ENCODE measurements at regions not wholly inside any gene's neighbourhood (a gene's known extent, or its start where the extent isn't known, plus 50 kb on each side); places are given as distances from the start of the nearest gene placed in this dataset.

DNA sequence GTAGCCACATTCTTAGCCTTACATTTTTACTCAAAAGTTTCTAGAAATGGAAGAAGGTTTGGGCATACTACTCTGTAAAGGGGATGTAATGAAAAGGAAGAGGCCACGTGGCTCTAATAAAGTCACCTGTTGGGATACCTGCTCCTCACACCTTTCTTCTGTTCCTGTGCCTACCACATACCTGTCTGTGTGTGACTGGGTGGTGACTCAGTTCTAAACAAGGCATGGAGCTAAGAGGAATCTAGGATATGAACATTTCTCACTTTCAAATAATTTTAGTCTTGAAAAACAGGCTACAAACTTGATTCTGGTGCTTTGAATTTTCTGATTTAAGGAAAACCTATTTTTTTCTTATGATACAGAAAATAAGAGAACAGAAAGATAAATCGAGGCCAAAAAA, 363.6 kb downstream of the RFPL4B start:
- no peak overlapping the region for H3K9ac ChIP-seq (ENCODE audit: low read depth in 1 of 2, low read length in 2 of 2)
- TF ChIP-seq TAF1 (conservative IDR thresholded peaks at IDR 0.05) (no peak), GABPA (IDR thresholded peaks at IDR 0.05 in 1 of 2, conservative IDR thresholded peaks at IDR 0.05 in 1 of 2) (no peak), RAD21 (IDR thresholded peaks at IDR 0.05) (no peak), SP1 (IDR thresholded peaks at IDR 0.05) (no peak), NR2F2 (IDR thresholded peaks at IDR 0.05) (no peak), FOXA1 (IDR thresholded peaks at IDR 0.05) (no peak), EGR1 (IDR thresholded peaks at IDR 0.05; ENCODE audit: low read depth in 2 of 2) (no peak), HNF4G (IDR thresholded peaks at IDR 0.05) (no peak), FOXA2 (IDR thresholded peaks at IDR 0.05) (no peak)
- TF ChIP-seq, protein P1, sequence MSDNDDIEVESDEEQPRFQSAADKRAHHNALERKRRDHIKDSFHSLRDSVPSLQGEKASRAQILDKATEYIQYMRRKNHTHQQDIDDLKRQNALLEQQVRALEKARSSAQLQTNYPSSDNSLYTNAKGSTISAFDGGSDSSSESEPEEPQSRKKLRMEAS (IDR thresholded peaks at IDR 0.05), result no peak
- TF ChIP-seq, protein P2, sequence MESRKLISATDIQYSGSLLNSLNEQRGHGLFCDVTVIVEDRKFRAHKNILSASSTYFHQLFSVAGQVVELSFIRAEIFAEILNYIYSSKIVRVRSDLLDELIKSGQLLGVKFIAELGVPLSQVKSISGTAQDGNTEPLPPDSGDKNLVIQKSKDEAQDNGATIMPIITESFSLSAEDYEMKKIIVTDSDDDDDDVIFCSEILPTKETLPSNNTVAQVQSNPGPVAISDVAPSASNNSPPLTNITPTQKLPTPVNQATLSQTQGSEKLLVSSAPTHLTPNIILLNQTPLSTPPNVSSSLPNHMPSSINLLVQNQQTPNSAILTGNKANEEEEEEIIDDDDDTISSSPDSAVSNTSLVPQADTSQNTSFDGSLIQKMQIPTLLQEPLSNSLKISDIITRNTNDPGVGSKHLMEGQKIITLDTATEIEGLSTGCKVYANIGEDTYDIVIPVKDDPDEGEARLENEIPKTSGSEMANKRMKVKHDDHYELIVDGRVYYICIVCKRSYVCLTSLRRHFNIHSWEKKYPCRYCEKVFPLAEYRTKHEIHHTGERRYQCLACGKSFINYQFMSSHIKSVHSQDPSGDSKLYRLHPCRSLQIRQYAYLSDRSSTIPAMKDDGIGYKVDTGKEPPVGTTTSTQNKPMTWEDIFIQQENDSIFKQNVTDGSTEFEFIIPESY (IDR thresholded peaks at IDR 0.05), result no peak
- TF ChIP-seq, protein P3, sequence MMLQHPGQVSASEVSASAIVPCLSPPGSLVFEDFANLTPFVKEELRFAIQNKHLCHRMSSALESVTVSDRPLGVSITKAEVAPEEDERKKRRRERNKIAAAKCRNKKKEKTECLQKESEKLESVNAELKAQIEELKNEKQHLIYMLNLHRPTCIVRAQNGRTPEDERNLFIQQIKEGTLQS (IDR thresholded peaks at IDR 0.05), result no peak
- TF ChIP-seq, protein P4, sequence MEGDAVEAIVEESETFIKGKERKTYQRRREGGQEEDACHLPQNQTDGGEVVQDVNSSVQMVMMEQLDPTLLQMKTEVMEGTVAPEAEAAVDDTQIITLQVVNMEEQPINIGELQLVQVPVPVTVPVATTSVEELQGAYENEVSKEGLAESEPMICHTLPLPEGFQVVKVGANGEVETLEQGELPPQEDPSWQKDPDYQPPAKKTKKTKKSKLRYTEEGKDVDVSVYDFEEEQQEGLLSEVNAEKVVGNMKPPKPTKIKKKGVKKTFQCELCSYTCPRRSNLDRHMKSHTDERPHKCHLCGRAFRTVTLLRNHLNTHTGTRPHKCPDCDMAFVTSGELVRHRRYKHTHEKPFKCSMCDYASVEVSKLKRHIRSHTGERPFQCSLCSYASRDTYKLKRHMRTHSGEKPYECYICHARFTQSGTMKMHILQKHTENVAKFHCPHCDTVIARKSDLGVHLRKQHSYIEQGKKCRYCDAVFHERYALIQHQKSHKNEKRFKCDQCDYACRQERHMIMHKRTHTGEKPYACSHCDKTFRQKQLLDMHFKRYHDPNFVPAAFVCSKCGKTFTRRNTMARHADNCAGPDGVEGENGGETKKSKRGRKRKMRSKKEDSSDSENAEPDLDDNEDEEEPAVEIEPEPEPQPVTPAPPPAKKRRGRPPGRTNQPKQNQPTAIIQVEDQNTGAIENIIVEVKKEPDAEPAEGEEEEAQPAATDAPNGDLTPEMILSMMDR (IDR thresholded peaks at IDR 0.05; ENCODE audit: low read depth, low read length, missing input control), result no peak
- DNase-seq (ENCODE audit: low spot score), result no peak
- no peaks in the 10 kb centered on the region for H3K4me1 ChIP-seq (ENCODE audit: control insufficient read depth in 4 of 4, insufficient read depth in 4 of 4, low read length in 3 of 4)
- H3K9me3 ChIP-seq (ENCODE audit: control insufficient read depth in 4 of 4, low read length in 3 of 4), result no peaks in the 10 kb centered on the region
- no peak overlapping the region for H3K4me3 ChIP-seq (ENCODE audit: low read depth in 1 of 3, low read length in 3 of 3)
- H3K27me3 ChIP-seq (ENCODE audit: control insufficient read depth in 4 of 4, insufficient read depth in 4 of 4, low read length in 3 of 4), result no peaks in the 10 kb centered on the region
- H3K36me3 ChIP-seq (ENCODE audit: control insufficient read depth in 4 of 4, insufficient read depth in 3 of 4, low read depth in 1 of 4, low read length in 3 of 4), result no peaks in the 10 kb centered on the region
- WGBS, result 53% methylated on average over 2 of the region's 2 CpGs
- no peak overlapping the region for H3K27ac ChIP-seq (ENCODE audit: low read depth in 1 of 2, low read length in 2 of 2)

DNA sequence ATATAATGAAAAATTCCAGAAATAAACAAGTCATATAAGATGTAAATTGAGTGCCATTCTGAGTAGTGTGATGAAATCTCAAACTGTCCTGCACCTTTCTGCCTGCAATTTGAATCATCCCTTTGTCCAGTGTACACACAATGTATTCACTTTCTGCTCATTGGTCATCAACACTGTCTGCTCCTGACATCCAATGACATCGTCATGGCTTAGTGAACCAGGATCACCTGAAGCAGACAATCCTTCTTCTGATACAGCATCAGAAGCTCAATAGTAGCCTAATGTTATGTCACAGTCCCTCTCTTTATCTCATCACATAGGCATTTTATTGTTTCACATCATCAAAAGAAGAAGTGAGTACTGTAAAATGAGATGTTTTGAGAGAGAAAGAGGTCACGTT, 366.3 kb downstream of the RFPL4B start:
- Histone ChIP-seq H3K4me1 (ENCODE audit: control insufficient read depth in 4 of 4, insufficient read depth in 4 of 4, low read length in 3 of 4) (no peaks in the 10 kb centered on the region), H3K27me3 (ENCODE audit: control insufficient read depth in 4 of 4, insufficient read depth in 4 of 4, low read length in 3 of 4) (no peaks in the 10 kb centered on the region), H3K36me3 (ENCODE audit: control insufficient read depth in 4 of 4, insufficient read depth in 3 of 4, low read depth in 1 of 4, low read length in 3 of 4) (no peaks in the 10 kb centered on the region), H3K9ac (ENCODE audit: low read depth in 1 of 2, low read length in 2 of 2) (no peak overlapping the region), H3K27ac (ENCODE audit: low read depth in 1 of 2, low read length in 2 of 2) (no peak overlapping the region), H3K4me3 (ENCODE audit: low read depth in 1 of 3, low read length in 3 of 3) (no peak overlapping the region), H3K9me3 (ENCODE audit: control insufficient read depth in 4 of 4, low read length in 3 of 4) (no peaks in the 10 kb centered on the region)
- 68% methylated on average over 2 of the region's 2 CpGs for WGBS
- DNase-seq (ENCODE audit: low spot score), result no peak
- no peak for TF ChIP-seq SP1 (IDR thresholded peaks at IDR 0.05)
- no peak for TF ChIP-seq NR2F2 (IDR thresholded peaks at IDR 0.05)
- TF ChIP-seq, protein P2 (IDR thresholded peaks at IDR 0.05), result no peak
- no peak for TF ChIP-seq RXRA (IDR thresholded peaks at IDR 0.05)
- TF ChIP-seq, protein P3 (IDR thresholded peaks at IDR 0.05), result no peak
- TF ChIP-seq FOXA1 (IDR thresholded peaks at IDR 0.05), result no peak
- TF ChIP-seq GABPA (IDR thresholded peaks at IDR 0.05 in 1 of 2, conservative IDR thresholded peaks at IDR 0.05 in 1 of 2), result no peak
- TF ChIP-seq RAD21 (IDR thresholded peaks at IDR 0.05), result no peak
- TF ChIP-seq, protein P1 (IDR thresholded peaks at IDR 0.05), result no peak
